Tibial nerve (tissue), 4 donors: ENCODE measurements at regions not wholly inside any gene's neighbourhood (a gene's known extent, or its start where the extent isn't known, plus 50 kb on each side); places are given as distances from the start of the nearest gene placed in this dataset.

Experiments
- EP300 ChIP-seq, 2 donors: sonication (generic); formaldehyde crosslinking; IDR thresholded peaks; one replicate each; pipeline ENCODE4 v1.6.1; 2017; ENCODE audit warnings: antibody characterized with exemption in 2 of 2, mild to moderate bottlenecking in 1 of 2
- POLR2A ChIP-seq, 2 donors: fragments of 450-650 bp; IDR thresholded peaks; one replicate each; pipeline ENCODE4 v1.6.1; 2017; ENCODE audit warnings: antibody characterized with exemption in 2 of 2, mild to moderate bottlenecking in 2 of 2, moderate library complexity in 2 of 2
- TF ChIP-seq, protein P1 (sequence below), 5 experiments: fragments of 200-600 bp in 3 of 5; fragments of 450-650 bp in 2 of 5; sonication (generic) in 3 of 5; IDR thresholded peaks; one replicate each; pipeline ENCODE4 v1.5.1; 2016 to 2019; ENCODE audit warnings: antibody characterized with exemption in 5 of 5, mild to moderate bottlenecking in 3 of 5, moderate library complexity in 2 of 5

DNA sequence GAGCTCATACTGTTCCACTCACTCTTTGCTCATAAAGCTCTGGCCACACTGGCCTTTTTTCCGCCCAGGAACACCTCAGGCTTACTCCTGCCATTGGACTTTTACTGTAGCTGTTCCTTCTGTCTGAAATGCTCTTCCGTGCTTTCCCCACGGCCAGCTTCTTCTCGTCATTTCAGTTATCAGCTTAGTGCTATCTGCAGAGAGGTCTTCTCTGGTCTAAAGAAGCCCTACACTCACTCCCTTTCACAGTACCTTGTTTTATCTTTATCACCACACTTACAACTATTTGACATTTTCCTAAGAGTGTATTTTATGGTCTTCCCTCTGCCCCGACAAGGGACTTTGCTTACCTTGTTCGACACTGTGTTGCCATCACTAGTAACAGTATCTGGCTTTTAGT is 388.1 kb upstream of the SPRED2 start:
- TF ChIP-seq, protein P1, sequence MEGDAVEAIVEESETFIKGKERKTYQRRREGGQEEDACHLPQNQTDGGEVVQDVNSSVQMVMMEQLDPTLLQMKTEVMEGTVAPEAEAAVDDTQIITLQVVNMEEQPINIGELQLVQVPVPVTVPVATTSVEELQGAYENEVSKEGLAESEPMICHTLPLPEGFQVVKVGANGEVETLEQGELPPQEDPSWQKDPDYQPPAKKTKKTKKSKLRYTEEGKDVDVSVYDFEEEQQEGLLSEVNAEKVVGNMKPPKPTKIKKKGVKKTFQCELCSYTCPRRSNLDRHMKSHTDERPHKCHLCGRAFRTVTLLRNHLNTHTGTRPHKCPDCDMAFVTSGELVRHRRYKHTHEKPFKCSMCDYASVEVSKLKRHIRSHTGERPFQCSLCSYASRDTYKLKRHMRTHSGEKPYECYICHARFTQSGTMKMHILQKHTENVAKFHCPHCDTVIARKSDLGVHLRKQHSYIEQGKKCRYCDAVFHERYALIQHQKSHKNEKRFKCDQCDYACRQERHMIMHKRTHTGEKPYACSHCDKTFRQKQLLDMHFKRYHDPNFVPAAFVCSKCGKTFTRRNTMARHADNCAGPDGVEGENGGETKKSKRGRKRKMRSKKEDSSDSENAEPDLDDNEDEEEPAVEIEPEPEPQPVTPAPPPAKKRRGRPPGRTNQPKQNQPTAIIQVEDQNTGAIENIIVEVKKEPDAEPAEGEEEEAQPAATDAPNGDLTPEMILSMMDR (IDR thresholded peaks at IDR 0.05): no peak
- TF ChIP-seq POLR2A (IDR thresholded peaks at IDR 0.05) (no peak), EP300 (IDR thresholded peaks at IDR 0.05) (no peak)
